ENCODE measurements at regions not wholly inside any gene's neighbourhood (a gene's known extent, or its start where the extent isn't known, plus 50 kb on each side); places are given as distances from the start of the nearest gene placed in this dataset.

DNA sequence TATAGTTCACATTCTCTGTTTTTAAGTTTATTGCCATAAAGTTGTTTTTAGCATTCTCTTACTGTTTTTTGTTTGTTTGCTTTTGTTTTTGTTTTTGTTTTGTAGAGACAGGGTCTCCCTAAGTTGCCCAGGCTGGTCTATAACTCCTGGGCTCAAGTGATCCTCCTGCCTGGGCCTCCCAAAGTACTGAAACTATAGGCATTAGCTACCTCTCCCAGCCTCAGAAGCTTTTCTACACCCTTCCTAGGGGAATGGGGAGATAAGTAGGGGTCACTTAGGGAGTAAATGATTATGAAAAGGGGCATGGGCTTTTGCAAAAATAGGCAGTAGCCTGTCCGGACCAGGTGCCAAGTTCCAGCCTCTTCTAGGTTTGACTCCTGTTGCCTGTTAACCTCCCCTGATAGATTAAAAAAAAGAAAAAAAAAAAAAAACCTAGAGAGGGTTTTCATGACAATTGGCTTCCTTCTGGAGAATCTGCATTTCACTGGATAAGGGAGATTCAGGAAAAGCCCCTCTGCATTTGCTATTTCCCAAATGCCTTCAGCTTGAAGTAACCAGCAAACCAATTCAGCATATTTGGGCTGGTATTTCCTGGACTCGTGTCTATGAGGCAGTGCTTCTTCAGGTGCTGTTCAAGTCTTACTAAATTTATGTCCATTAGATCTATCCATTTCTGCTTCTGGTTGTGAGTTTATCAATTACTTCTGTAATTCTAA lies 216.8 kb downstream of the TM9SF2 start:
- Histone ChIP-seq H3K27ac (no peak overlapping the region), H3K4me1 (no peaks in the 10 kb centered on the region), H3K4me3 (no peak overlapping the region), H3K9me3 (no peaks in the 10 kb centered on the region), H3K36me3 (no peaks in the 10 kb centered on the region), H3K27me3 (no peaks in the 10 kb centered on the region)
- TF ChIP-seq EP300 (IDR thresholded peaks at IDR 0.05) (no peak), POLR2AphosphoS5 (IDR thresholded peaks at IDR 0.05) (no peak), POLR2A (IDR thresholded peaks at IDR 0.05) (no peak)
- TF ChIP-seq, protein P1, sequence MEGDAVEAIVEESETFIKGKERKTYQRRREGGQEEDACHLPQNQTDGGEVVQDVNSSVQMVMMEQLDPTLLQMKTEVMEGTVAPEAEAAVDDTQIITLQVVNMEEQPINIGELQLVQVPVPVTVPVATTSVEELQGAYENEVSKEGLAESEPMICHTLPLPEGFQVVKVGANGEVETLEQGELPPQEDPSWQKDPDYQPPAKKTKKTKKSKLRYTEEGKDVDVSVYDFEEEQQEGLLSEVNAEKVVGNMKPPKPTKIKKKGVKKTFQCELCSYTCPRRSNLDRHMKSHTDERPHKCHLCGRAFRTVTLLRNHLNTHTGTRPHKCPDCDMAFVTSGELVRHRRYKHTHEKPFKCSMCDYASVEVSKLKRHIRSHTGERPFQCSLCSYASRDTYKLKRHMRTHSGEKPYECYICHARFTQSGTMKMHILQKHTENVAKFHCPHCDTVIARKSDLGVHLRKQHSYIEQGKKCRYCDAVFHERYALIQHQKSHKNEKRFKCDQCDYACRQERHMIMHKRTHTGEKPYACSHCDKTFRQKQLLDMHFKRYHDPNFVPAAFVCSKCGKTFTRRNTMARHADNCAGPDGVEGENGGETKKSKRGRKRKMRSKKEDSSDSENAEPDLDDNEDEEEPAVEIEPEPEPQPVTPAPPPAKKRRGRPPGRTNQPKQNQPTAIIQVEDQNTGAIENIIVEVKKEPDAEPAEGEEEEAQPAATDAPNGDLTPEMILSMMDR (IDR thresholded peaks at IDR 0.05), result no peak
- intact Hi-C loops (cut with DNase I; ENCODE audit: low total_unique reads), result no loop called here
- no peak for DNase-seq
- WGBS, 5 donors, result 71 to 85% (median 77%) methylated on average over 2 of the region's 2 CpGs

DNA sequence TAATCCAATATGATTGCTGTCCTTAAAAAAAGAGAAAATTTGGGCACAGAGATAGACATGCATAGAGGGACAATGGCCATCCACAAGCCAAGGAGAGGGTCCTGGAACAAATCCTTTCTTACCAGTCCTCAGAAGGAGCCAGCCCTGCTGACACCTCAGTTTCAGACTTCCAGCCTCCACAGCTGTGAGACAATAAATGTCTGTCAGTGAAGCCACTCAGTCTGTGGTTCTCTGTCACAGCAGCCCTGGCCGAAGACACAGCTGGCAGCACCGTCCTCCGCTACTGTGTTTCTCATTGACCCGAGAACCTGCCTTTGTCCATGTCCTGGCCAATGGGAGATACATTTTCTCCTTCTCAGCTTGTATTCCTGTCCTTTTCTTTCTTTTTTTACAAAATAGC lies 207.9 kb downstream of the TM9SF2 start:
- 84 to 90% (median 89%) methylated on average over 4 of the region's 4 CpGs for WGBS, 5 donors

DNA sequence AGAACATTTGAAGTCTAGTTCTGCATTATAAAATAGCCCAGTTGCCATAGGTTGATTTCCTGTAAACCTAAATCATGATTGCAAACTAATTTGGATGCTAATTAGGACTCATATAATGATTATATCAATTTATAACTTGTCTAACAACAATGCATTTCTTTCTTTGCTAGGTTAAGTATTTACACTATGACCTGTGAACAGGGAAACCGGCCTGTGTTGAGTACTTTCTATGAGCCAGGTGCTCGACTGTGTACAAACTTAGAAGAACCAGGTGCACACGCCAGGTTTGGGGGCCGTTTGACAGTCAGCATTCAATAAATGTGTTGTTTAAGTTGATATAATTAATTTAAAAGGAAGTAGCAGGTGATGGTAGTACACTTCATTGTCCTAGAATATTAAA lies 203.1 kb downstream of the TM9SF2 start:
- WGBS, 5 donors, result 59 to 72% (median 64%) methylated on average over 4 of the region's 4 CpGs
- no peak for TF ChIP-seq POLR2AphosphoS5 (IDR thresholded peaks at IDR 0.05)
- no peak for TF ChIP-seq POLR2A (IDR thresholded peaks at IDR 0.05)
- TF ChIP-seq, protein P1 (IDR thresholded peaks at IDR 0.05), result no peak
- no peak for TF ChIP-seq EP300 (IDR thresholded peaks at IDR 0.05)
- H3K9me3 ChIP-seq, result no peaks in the 10 kb centered on the region
- intact Hi-C loops (cut with DNase I; ENCODE audit: low total_unique reads), result no loop called here
- H3K4me3 ChIP-seq, result no peak overlapping the region
- H3K36me3 ChIP-seq, result no peaks in the 10 kb centered on the region
- no peak overlapping the region for H3K27ac ChIP-seq
- no peaks in the 10 kb centered on the region for H3K4me1 ChIP-seq
- H3K27me3 ChIP-seq, result no peaks in the 10 kb centered on the region
- DNase-seq, result no peak

More for the DNA sequence above, 207.9 kb downstream of the TM9SF2 start:
- Histone ChIP-seq H3K4me3 (no peak overlapping the region), H3K27ac (no peak overlapping the region), H3K4me1 (no peaks in the 10 kb centered on the region), H3K9me3 (no peaks in the 10 kb centered on the region), H3K27me3 (no peaks in the 10 kb centered on the region), H3K36me3 (no peaks in the 10 kb centered on the region)
- no peak for TF ChIP-seq POLR2A (IDR thresholded peaks at IDR 0.05)
- intact Hi-C loops (cut with DNase I; ENCODE audit: low total_unique reads), result no loop called here
- DNase-seq, result no peak

DNA sequence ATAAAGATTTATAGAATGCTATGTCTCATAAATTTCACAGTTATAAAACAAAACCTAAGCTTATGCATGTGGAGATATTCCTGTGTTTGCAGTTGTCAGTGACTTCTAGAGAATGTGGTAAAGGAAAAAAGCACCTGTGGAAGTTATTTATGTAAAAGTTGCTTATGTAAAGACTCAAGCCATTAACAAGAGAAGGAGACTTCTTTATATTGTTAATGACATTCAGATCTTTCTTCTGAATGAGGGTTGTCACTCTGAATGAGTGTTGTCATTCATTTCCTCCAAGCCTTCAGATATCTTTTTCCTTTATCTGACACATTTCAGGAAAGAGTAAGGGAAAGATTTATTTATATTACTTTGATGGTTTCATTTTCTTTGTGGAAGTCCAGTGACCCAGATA lies 202.6 kb downstream of the TM9SF2 start:
- TF ChIP-seq POLR2A (IDR thresholded peaks at IDR 0.05) (no peak), EP300 (IDR thresholded peaks at IDR 0.05) (no peak), POLR2AphosphoS5 (IDR thresholded peaks at IDR 0.05) (no peak)
- TF ChIP-seq, protein P1 (IDR thresholded peaks at IDR 0.05), result no peak
- intact Hi-C loops (cut with DNase I; ENCODE audit: low total_unique reads), result no loop called here
- no peaks in the 10 kb centered on the region for H3K9me3 ChIP-seq
- DNase-seq, result no peak
- H3K4me3 ChIP-seq, result no peak overlapping the region
- H3K27me3 ChIP-seq, result no peaks in the 10 kb centered on the region
- no peaks in the 10 kb centered on the region for H3K4me1 ChIP-seq
- no peak overlapping the region for H3K27ac ChIP-seq
- no peaks in the 10 kb centered on the region for H3K36me3 ChIP-seq

DNA sequence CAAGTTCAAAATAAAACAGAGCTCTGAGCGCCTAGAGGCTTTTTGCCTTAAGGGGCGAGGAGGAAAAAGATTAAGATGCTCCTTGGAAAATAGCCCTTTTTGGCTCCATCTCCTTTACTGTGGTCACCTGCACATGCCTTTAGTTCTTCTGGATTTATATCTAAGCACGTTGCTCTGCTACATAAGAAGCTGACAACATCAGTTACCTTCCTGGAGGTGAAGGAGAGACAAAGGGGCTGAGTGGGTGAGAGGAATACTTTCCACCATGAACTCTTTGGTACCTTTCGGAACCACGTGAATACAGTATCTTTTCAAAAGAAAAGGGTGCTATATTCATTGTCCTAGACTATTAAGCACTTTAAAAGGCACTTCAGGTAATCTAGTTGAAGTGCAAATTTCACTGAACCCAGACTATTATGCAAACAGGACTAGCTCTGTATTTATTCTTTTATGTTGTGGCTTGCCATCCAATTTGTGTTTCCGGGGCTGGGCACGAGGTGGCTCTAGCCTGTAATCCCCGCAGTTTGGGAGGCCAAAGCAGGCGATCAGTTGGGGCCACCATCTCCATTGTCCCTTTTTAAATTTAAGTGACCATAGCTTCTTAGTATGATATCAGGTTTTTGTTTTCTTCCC lies 201.5 kb downstream of the TM9SF2 start:
- H3K36me3 ChIP-seq, result no peaks in the 10 kb centered on the region
- no peak overlapping the region for H3K4me3 ChIP-seq
- no peaks in the 10 kb centered on the region for H3K4me1 ChIP-seq
- intact Hi-C loops (cut with DNase I; ENCODE audit: low total_unique reads), result no loop called here
- TF ChIP-seq POLR2AphosphoS5 (IDR thresholded peaks at IDR 0.05) (no peak), POLR2A (IDR thresholded peaks at IDR 0.05) (no peak)
- 69 to 76% (median 74%) methylated on average over 9 of the region's 9 CpGs for WGBS, 5 donors
- no peaks in the 10 kb centered on the region for H3K9me3 ChIP-seq
- no peak for DNase-seq
- no peaks in the 10 kb centered on the region for H3K27me3 ChIP-seq
- H3K27ac ChIP-seq, result no peak overlapping the region
